SK-N-MC (cell line): ENCODE measurements at regions not wholly inside any gene's neighbourhood (a gene's known extent, or its start where the extent isn't known, plus 50 kb on each side); places are given as distances from the start of the nearest gene placed in this dataset.

Experiments used
- EZH2 ChIP-seq: fragments of 200-600 bp; sonication (generic); IDR thresholded peaks from one replicate; pipeline ENCODE4 v1.6.1; 2017; ENCODE audit warnings: antibody characterized with exemption
- FOXP2 ChIP-seq: optimal IDR thresholded peaks from 2 replicates; pipeline ENCODE3; 2011; ENCODE audit warnings: mild to moderate bottlenecking, moderate library complexity; ENCODE audit not compliant: insufficient read depth; ENCODE audit errors: extremely low read length, control extremely low read depth
- POLR2AphosphoS5 ChIP-seq: IDR thresholded peaks from 2 replicates; pipeline ENCODE4 v1.6.1; 2012; ENCODE audit warnings: mild to moderate bottlenecking, low read depth, low read length, borderline replicate concordance

- TF ChIP-seq POLR2AphosphoS5 (no peak), EZH2 (no peak), FOXP2 (no peak)
These were observed 479.4 kb downstream of the JRKL start for GRCh38 chr11:96869207-96869606.
